Aorta (tissue), 5 donors: ENCODE measurements at regions not wholly inside any gene's neighbourhood (a gene's known extent, or its start where the extent isn't known, plus 50 kb on each side); places are given as distances from the start of the nearest gene placed in this dataset.
"Not testable (repeated sequence)": the region's sequence is repeated elsewhere in the genome, so short reads cannot be mapped to it uniquely, and the experiment has no call there.

Experiments
- ATAC-seq: fragments of 200-7000 bp; cut with Tn5 transposase; one replicate; pipeline ENCODE4 v1.9.1; 2022; ENCODE audit warnings: moderate library complexity; ENCODE audit not compliant: low FRiP score
- DNase-seq, 2 donors: peaks; one replicate each; pipeline ENCODE4 v3.0.0-alpha.2; 2020
- H3K27ac ChIP-seq, 2 donors: one replicate each; pipeline ENCODE4 v1.5.1; 2013; ENCODE audit warnings: low read length in 2 of 2, mild to moderate bottlenecking in 2 of 2, moderate library complexity in 2 of 2, control low read depth in 1 of 2, inconsistent platforms in 1 of 2, low read depth in 1 of 2
- H3K27me3 ChIP-seq, 2 donors: one replicate each; pipeline ENCODE4 v1.6.1; 2013; ENCODE audit warnings: control low read depth in 1 of 2, low read length in 1 of 2, mild to moderate bottlenecking in 1 of 2, moderate library complexity in 1 of 2; ENCODE audit not compliant: insufficient read depth in 2 of 2, control insufficient read depth in 1 of 2
- H3K36me3 ChIP-seq, 2 donors: one replicate each; pipeline ENCODE4 v1.6.1; 2013; ENCODE audit warnings: control low read depth in 1 of 2, low read length in 1 of 2, mild to moderate bottlenecking in 1 of 2; ENCODE audit not compliant: insufficient read depth in 2 of 2, control insufficient read depth in 1 of 2
- H3K4me1 ChIP-seq, 2 donors: one replicate each; pipeline ENCODE4 v1.6.1; 2013; ENCODE audit warnings: low read length in 2 of 2, control low read depth in 1 of 2, mild to moderate bottlenecking in 1 of 2, moderate library complexity in 1 of 2; ENCODE audit not compliant: insufficient read depth in 2 of 2, control insufficient read depth in 1 of 2
- H3K4me3 ChIP-seq, 2 donors: one replicate each; pipeline ENCODE4 v1.5.1; 2013; ENCODE audit warnings: low read length in 2 of 2, control low read depth in 1 of 2, mild to moderate bottlenecking in 1 of 2
- H3K9me3 ChIP-seq: one replicate; pipeline ENCODE4 v1.6.1; 2013; ENCODE audit warnings: mild to moderate bottlenecking, low read length; ENCODE audit not compliant: control insufficient read depth
- WGBS, 2 donors: extraction: QIAGEN DNeasy Blood & Tissue Kit; methylation state at CpG; one replicate each; pipeline ENCODE4 v1.1.7; 2013; 5-methylcytosine and 5-hydroxymethylcytosine counted together
- intact Hi-C, 2 donors: fragments of 100-400 bp; cut with DNase I; formaldehyde crosslinking; loops; one replicate each; pipeline versions ENCODE4 v1.14.2 to v1.15.0; 2022
- donor health status: healthy with polysubstance abuse.
- donor health status: Bipolar disorder and iron deficiency.
- donor health status: DM: no; HTN: no; CAD: no.
- donor health status: DM: no; HTN: no; CAD: no.
- donor health status: DM: yes; HTN: yes; CAD: no.

DNA sequence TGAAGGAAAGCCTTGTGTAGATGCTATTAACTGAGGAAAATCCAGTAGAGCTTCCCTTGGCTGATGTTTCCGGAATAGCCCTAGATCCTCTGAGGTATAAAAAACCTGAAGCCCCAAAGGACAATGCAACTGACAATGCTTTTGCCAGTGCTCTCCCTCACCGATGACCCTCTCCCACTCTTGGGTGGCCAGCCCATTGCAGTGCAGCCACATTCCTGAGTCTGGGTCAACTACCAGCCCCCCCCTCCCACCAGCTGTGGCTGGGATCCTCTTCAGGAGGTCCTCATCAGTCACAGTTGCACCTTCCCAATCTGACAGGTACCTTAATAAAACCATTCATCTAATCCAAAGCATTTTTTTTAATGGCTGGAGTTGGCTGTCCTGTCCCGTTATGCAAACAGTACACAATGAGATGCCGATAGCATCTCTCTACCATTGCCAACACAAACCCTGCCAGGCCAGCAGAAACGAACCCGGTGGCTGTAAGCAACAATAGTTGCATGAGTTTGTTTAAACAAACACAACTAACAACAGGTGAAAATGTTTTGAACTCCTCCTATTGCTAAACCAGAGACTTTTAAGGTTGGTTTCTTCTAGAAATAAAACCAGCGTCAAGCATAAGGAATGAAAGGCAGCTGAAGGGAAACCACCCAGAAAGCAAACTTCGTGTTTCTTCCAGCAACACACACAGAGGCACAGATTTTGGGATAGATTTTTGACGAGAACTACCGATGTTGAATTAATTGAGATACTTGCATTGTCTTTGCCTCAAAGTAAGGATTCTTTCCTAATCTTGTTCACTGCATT lies 128.3 kb upstream of the ARHGEF3 start:
- Histone ChIP-seq H3K4me3 (no peak overlapping the region), H3K27me3 (no peaks in the 10 kb centered on the region), H3K27ac (no peak overlapping the region), H3K36me3 (no peaks in the 10 kb centered on the region), H3K9me3 (no peaks in the 10 kb centered on the region), H3K4me1 (peaks cover 0 to 2% of the 10 kb centered on the region in 2 donors)
- DNase-seq (no peak), ATAC-seq (no peak)
- WGBS, 2 donors: 33 to 48% methylated on average over 10 of the region's 10 CpGs
- intact Hi-C loops: no loop called here

DNA sequence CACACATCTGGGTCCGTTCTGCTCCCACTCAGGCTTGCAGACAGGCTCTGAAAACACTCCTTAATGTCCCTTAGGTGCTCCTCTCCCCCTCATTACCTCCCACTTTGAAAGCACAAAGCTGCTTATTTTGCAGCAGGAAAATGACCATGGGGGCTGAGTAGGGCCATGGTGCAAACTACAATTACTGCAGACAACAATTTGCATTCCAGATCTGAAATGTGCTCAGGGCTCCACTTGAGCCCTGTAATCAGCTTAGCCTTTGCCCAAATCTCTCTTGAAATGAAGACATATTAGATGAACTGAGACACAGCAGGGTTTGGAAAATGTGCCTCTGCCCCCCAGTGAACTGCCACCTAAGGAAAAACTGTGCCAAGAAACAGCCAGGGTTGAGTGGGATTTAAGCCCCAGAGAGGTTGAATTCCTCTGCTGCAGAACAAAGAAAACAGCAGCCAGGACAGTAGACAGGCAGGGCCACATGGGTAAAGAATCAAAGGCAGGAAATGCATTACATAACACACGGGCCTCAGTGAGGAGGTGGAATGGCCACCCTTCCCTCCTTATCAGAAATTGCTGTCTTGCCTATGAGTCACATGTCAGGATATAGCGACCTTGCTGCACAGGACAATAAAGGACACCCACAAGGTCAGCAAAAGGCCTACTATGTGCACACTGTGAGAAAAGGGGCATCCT lies 126.8 kb upstream of the ARHGEF3 start:
- 73 to 76% methylated on average over 3 of the region's 3 CpGs for WGBS, 2 donors
- intact Hi-C loops: no loop called here
- Histone ChIP-seq H3K9me3 (no peaks in the 10 kb centered on the region), H3K36me3 (no peaks in the 10 kb centered on the region), H3K27me3 (no peaks in the 10 kb centered on the region), H3K4me3 (no peak overlapping the region), H3K27ac (peak overlapping the region in 1 of 2 donors; percentile 30), H3K4me1 (peaks cover 0 to 2% of the 10 kb centered on the region in 2 donors)
- ATAC-seq: no peak
- no peak for DNase-seq

DNA sequence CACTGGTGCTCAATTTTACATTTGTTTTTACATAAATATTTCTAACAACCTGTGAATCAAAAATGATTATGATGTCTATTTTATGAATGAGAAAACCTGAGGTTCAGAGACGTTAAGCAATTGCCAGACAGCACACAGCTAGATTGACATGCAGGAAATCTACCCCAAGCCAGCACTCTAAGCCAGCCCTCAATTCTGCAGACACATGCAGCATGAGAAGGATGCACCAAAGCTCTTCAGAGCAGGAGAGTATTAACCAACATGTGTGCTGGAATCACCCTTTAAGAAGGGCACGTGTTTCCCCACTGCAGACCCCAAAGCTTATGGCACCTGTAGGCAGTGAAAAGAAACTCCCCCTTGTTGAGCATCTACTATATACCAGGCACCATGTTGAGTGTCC lies 126.1 kb upstream of the ARHGEF3 start:
- DNase-seq (no peak), ATAC-seq (no peak)
- Histone ChIP-seq H3K36me3 (no peaks in the 10 kb centered on the region), H3K4me3 (no peak overlapping the region), H3K27ac (no peak overlapping the region), H3K9me3 (no peaks in the 10 kb centered on the region), H3K4me1 (peaks cover 0 to 2% of the 10 kb centered on the region in 2 donors), H3K27me3 (no peaks in the 10 kb centered on the region)
- WGBS, 2 donors: 81 to 87% methylated on average over 2 of the region's 2 CpGs
- intact Hi-C loops: no loop called here

DNA sequence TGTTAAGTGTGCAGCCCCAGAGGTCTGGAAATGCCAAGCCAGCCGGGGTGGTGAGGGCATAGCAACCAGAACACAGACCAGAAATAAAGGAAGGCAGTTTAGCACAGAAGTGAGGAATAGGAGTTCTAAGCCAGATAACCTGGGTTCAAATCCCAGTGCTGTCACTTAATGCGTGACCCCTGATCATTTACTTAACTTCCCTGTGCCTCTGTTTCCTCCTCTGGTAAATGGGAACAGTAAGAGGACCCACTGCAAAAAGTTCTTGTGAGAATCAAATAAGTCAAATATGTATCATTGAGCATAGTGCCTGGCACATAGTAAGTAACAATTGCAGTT lies 125.2 kb upstream of the ARHGEF3 start:
- Histone ChIP-seq H3K36me3 (no peaks in the 10 kb centered on the region), H3K9me3 (no peaks in the 10 kb centered on the region), H3K4me3 (no peak overlapping the region), H3K27ac (peak overlapping the region in 1 of 2 donors; percentile 11), H3K27me3 (no peaks in the 10 kb centered on the region), H3K4me1 (peaks cover 0 to 2% of the 10 kb centered on the region in 2 donors)
- ATAC-seq (no peak), DNase-seq (peak; percentile 57 to 78)
- 57 to 64% methylated on average over 2 of the region's 2 CpGs for WGBS, 2 donors
- intact Hi-C loops: no loop called here

DNA sequence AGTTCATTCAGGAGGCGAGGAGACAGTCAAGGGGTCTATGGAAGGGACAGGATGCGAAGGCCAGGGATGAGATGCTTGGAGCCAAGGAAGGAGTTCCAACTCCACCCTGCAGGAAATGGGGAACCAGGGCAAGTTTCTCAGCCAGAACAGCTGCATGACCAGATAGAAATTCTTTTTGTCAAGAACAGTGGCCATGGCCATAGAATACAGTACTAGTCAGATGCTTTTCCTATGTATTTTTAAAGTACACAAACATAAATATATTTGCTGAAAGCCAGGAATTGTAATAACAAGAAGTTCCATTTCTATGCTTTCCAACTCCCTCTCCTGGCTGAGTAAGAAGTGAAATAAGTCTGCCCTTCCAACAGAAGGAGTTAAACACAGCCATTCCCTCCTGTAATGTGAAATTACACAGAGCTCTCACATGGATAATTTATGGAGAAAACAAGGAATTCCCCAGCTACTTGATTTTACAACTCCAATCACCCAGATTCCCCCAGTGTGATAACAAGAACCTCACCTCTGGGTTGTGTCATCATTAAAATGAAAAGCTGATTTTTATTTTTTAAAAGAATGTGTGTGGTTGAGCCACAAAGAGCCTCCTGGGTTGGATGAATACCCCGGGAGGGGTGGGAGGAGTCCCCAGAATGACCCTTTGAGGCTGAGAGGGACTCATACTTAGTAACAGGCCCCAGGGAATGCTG lies 124.6 kb upstream of the ARHGEF3 start:
- H3K4me1 ChIP-seq: peaks cover 0 to 2% of the 10 kb centered on the region in 2 donors
- peak; percentile 49 for ATAC-seq
- no peak overlapping the region for H3K4me3 ChIP-seq
- intact Hi-C loops: no loop called here
- no peaks in the 10 kb centered on the region for H3K27me3 ChIP-seq
- WGBS, 2 donors: 71 to 74% methylated on average over 3 of the region's 3 CpGs
- no peaks in the 10 kb centered on the region for H3K36me3 ChIP-seq
- no peak overlapping the region for H3K27ac ChIP-seq
- H3K9me3 ChIP-seq: no peaks in the 10 kb centered on the region
- no peak for DNase-seq

DNA sequence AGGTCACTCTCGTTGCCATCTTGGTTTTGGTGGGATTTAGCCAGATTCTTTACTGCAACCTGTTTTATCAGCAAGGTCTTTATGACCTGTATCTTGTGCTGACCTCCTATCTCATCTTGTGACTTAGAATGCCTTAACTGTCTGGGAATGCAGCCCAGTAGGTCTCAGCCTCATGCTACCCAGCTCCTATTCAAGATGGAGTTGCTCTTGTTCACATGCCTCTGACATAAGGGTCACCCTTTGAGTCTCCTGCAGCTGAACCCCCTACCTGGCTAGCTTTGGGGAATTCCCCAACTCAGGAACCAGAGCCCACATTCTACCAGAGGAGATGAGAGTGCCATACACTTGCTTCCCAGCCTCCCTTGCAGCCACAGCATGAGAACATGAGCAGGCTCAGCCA lies 123.0 kb upstream of the ARHGEF3 start:
- intact Hi-C loops: loop anchor here in 1 of 2 donors (5.0 kb wide), 1 partner anchor 58 kb away; no protein-coding TSS in a partner anchor
- ATAC-seq, H3K27me3 ChIP-seq, H3K27ac ChIP-seq, H3K36me3 ChIP-seq, H3K4me3 ChIP-seq, DNase-seq, H3K4me1 ChIP-seq, H3K9me3 ChIP-seq: not testable (repeated sequence)
- WGBS, 2 donors: 97 to 100% methylated on average over 1 of the region's 1 CpG

DNA sequence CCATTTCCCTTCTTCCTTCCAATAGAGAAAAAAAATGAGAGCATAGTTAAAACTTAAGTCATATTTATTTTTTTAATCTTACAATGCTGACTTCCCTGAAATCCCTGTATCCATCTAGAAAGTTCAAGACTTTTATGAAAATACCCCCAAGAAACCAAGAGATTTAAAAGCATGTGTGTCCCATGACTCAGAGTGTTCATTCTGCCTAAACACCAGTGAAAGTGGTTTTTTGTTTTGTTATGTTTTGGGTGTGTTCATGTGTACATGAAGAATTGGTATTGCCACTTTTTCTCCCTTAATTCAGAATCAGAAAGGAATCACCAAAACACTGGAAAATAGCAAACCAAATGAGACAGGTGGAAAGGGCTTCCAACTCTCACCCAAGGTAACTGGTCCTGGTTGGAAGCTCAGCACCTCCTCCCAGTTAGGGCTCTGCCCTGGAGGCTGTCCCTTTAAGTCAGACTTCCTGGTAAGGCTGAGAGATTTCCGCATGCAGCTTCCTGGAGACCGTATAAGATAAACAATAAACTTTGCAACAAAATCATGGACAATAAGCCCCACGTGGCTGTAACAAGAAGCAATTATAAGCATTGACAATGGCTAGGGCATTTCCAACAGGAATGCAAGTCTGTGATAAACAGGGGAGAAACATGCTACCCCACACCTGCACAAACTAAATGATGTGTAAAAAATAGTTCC lies 121.9 kb upstream of the ARHGEF3 start:
- H3K4me1 ChIP-seq: no peaks in the 10 kb centered on the region
- H3K36me3 ChIP-seq: no peaks in the 10 kb centered on the region
- no peaks in the 10 kb centered on the region for H3K9me3 ChIP-seq
- ATAC-seq (peak; percentile 60), DNase-seq (no peak)
- H3K27ac ChIP-seq: no peak overlapping the region
- no peak overlapping the region for H3K4me3 ChIP-seq
- intact Hi-C loops: loop anchor here in 1 of 2 donors (5.0 kb wide), 1 partner anchor 59 kb away; no protein-coding TSS in a partner anchor
- no peaks in the 10 kb centered on the region for H3K27me3 ChIP-seq
- WGBS, 2 donors: 38 to 55% methylated on average over 3 of the region's 3 CpGs
